HG02943 (cell line): ENCODE measurements at regions not wholly inside any gene's neighbourhood (a gene's known extent, or its start where the extent isn't known, plus 50 kb on each side); places are given as distances from the start of the nearest gene placed in this dataset.

ENCODE experiments used
- ATAC-seq: cut with Tn5 transposase; IDR thresholded peaks from one replicate; pipeline ENCODE4 v1.9.1; 2021; ENCODE audit warnings: mild to moderate bottlenecking, low read depth, moderate library complexity; ENCODE audit not compliant: unreplicated experiment

DNA sequence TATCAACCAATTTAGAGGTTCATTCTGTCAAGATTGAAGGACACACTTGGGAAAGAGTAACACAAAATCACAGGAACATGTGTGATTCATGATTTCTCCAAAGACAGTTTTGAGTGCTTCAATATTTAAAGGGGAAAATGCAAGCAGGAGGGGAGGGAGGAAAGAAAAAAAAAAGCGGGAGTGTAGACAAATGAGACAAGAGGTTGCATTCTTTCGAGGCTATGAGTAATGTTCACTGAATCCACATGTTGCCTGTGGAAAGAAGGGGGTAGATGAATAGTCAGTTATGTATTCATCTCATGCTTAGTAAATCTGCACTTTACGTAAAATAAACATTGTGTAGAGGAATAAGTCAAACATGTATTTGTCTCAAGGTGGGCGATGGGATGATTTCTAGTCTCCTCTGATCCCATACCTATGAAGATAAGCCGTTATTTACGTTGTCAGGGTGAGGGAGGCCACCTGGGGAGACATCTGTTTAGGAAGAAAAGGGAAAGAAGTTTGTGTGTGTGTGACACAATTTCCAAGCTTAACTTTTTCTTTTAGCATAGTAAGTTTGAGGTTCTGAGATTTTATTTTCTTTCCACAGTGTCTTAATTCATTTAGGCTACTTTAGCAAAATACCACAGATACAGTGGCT lies 211.0 kb upstream of the ZC3H15 start:
- ATAC-seq, result no peak

DNA sequence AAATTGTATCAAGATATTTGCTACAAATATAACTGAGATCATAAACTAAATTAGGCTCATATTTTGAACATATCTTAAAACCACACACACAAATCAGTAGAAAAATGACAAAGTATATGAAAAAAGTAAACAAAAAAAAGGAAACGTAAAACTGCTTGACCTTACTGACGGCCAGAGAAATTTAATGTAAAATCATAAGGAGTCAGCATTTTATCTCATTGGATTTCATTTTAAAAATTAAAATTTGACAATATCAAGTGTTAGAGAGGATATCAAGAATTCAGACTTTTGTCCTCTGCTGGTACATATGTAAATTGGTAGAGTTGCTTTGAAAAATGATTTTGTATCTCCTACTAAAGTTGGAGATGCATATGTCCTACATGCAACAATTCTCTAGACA lies 209.2 kb upstream of the ZC3H15 start:
- ATAC-seq, result no peak

DNA sequence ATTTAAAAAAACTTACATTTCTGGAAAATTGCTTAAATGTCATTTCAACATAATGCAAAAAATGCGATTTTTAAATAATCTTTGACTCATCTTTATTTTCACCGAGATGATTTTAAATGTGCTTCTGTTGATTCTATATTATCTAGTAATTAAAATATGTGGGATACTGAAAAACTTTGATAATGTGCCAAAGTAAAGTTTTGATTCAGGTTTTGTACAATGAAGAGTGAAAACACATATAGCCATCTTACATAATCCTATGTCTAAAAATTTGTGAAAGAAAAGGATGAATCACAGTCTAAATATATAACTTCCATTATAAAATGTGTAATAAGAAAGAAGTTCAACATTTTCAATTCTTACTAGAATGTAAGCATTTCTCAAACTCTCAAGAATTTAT lies 204.3 kb upstream of the ZC3H15 start:
- no peak for ATAC-seq

DNA sequence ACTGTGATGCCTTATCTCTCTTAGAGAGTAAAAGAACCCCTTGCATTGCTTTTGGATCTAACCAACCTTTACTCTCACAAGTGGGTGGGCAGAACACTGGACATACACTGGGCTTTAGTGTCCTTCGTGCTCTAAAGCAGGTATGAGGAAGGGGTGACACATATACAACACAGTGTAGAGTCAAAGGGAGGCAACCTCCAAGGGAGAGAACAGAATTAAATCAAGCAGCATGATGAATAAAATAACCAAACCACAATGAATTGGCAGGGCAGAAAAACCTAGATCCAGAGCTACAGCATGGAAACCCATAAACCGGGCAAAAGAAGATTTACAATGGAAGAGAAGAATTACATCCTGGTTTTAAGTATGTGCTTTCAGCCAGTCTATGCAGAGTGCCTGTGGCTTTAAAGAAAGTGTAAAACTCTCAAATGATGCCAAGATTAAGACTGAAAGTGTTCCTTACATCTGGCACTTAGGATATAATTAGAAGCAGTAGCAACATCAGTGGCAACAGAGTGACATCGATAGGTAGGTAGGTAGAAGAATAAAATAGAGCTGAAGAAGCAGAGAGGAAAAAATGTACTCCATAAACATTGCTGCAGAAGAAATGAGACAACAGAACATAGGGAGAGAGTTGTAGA lies 191.7 kb upstream of the ZC3H15 start:
- no peak for ATAC-seq

DNA sequence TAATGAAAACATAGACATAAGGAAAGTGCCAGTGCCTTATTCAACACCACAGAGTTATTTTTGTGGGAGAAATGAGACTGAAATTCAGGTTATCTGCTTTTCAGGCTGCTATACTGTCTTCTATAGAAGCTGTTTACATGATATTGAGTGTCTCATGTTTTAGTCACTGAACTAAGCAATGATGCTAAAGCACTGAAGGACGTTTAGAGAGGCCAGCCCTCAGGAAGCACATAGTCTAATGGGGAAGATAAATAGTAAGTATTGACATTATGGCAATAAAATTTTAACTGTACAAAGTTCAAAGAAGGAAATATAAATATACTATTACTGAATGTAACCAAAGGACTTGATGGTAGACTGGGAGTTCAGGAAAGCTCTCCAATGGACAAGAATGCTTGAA lies 186.4 kb upstream of the ZC3H15 start:
- ATAC-seq, result no peak

DNA sequence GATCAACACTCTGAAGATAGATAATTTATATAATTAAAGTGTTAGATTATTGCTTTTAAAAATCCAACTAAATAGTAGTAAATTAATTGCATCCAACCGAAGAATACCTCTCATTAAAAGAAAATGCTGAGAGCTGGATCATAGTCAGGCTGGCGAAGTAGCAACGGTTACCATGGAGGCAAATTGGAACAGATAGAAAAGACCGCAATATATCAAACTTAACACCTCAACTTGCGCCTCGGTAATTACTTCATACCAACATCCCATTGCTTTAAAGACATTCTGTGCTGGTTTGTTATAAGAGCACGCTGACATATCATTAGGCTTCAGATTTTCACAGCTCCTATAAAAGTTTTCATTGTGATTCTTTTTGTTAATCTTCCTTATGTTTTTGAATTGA lies 183.8 kb upstream of the ZC3H15 start:
- no peak for ATAC-seq

DNA sequence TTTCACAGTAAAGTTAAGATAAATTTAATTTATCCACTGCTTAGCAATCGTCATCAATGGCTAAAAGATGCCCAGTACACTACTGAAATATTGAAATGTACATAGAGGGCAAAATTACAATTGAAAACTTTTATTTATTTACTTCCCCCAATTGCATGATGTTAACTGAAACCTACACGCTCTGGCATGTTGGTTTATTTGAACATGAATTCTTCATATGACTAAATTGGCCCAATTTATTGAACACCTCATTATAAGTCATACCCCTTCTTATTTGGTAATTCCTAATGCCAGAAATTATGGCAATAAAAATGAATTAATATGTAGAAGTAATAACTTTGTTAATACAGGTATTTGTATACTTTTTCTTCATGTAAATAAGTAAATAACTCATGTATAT lies 183.0 kb upstream of the ZC3H15 start:
- ATAC-seq, result no peak

DNA sequence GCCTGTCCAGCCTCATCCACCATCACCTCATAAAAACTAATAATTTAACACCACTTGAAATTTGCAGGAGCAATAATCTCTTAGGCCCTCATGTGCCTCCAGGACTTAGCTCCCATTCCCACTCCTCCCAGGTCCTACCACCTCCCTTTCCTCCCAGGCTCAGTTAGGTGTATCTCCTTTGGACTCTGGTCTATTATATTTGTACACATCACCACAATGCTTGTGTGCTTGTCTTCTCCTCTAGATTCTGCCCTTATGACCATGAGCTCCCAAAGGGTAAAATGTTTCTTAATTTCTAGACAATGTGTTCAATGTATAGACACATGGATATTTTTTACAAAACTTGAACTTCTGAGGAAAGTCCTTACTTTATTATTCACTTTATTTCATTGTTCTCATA lies 182.0 kb upstream of the ZC3H15 start:
- no peak for ATAC-seq

DNA sequence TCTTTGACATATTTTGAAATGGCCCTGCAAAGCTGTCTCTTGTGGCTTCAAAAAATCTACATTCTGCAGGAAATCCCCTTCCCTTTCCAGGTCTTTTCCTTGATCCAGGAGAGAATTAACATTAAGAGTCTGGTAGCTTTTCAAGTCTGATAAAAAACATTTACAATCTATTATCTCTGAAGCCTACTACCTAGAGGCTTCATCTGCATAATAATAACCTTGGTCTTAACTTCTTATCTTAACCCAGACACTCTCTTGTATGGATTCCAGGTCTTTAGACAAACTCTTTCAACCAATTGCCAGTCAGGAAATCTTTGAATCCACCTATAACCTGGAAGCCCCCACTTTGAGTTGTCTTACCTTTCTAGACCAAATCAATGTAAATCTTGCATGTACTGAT lies 179.3 kb upstream of the ZC3H15 start:
- no peak for ATAC-seq

DNA sequence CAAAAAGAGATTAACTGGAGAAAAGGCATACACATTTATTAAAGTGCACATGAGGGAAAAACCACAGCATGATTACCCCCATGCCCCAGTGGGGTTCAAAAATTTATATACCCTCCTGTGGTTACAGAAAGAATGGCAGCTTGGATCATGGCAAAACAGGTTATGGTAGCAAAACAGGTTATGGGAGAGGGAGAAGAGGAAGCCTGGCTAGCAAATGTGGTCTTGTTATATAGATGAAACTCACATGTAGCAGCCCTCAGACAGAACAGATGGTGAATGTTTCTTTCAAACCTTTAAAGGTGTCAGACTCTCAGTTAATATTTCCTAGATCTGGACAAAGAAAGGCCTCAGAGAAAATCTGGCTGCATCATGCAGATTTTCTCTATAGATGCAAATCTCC lies 178.2 kb upstream of the ZC3H15 start:
- ATAC-seq, result peak; percentile 74

DNA sequence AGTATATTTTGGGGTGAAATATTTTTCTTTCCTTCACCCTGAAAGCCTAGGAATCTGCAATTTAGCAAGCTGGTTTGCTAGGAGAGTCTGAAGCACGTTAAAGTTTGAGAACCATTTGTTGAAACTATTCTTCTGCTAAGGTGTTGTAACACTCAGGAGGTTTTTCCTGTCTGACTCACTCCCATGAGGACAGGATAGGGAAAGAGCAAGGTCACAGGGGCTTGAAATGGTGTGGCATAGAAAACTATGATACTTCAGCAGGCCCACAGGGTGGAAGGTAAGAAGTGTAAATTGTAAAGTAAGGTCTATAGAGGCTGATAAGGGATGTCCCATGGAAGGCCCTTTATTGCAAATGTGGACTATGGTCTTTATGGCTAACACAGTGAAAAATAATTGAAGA lies 177.7 kb upstream of the ZC3H15 start:
- ATAC-seq, result no peak

DNA sequence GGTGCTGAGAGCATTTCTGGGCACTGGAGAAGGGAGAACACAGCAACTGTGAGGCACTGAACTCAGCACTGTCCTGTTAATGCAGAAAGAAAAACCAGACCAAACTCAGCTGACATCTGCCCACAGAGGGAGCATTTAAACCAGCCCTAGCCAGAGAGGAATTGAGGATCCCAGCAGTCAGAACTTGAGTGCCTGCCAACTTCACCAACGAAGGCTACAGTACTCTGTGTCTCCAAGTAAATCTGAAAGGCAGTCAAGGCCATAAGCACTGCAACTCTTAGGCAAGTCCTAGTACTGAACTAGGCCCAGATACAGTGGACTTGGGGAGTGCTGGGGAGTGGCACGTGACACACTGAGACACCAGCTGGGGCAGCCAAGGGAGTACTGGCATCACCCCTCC lies 176.2 kb upstream of the ZC3H15 start:
- ATAC-seq, result no peak

DNA sequence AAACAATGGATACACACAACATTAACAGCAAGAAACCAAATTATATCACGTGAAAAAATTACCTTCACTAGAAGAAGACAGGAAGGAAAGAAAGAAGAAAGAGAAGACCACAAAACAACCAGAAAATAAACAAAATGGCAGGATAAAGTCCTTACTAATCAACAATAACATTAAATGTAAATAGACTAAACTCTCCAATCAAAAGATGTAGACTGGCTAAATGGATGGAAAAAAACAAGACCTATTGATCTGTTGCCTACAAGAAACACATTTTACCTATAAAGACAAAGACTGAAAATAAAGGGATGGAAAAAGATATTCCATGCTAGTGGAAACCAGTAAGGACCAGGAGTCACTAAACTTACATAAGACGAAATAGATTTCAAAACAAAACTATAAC lies 167.0 kb upstream of the ZC3H15 start:
- ATAC-seq, result no peak

DNA sequence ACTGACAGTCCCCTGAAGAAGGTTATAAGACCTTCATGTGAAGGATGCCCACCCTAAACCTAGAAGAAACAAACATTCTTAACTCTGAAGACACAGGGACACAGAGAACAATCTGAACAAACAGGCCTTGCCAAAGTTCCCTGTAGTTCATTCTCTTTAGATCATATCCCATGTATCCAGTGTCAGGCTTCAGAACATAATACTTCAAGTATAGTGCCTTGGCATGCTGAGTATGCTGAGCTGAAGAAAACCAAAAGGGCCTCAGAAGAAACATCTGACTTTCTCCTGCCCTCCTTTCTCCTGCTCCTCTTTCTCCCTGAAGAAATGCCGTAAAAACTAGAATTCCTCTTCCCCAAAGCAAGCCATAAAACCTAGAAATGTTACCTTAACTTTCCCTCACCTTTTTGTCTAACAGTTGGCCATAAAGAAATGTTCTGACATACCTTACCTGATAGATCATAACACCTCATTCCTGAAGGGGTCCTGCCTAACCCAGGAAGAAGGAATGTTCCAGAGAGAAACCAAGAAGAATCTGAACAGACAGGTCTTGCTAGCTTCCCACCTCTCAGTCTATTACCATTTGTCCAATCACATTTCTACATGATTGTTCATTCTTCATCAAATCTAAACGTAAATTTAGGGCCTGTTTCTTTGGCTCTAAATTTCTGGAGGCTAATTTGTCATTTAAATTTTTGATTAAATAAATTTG lies 160.1 kb upstream of the ZC3H15 start:
- no peak for ATAC-seq

DNA sequence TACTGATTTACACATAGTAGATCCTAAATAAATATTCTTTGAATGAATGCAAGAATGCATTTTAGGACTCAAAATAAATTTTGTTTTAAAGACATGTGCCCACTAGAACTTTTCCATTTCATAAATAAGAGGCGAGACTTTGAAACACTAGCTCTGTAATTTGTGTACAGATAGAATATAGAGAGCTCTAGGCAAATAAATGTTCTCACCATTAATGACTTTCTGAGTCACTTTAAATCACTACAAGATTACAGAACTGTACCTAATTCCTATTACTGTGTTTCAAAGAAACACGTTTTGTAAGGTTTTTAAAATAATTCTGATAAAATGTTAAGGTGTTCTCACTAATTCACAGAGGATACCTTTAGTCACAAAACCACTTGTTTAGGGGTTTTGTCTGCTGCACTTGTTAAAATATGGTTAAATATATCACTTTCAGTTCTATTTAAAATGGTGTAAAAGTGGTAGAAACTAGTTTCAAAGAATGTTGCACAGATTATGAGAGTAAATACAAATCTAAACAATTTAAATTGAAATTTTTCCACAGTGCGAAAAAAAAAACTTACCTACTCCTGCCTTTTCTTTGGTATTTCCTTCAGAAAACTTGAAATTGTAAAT lies 158.7 kb upstream of the ZC3H15 start:
- ATAC-seq, result no peak

DNA sequence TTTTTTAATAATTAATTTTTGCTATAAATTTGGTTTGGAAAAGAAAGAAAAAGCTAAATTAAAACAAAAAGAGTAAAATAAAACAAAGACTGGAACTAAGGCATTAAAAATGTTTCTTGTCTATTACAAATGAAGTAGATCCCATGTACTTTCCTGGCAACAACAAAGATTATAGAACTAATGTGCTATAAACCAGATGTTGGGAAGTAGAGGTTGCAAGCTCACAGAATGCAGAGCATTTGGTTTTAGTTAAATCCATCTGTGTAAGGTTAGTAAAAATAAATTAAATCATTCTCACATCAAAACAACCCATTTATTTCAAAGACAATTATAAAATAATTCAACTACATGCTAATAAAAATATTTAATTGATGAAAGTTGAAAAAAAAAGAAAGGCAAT lies 157.2 kb upstream of the ZC3H15 start:
- no peak for ATAC-seq

DNA sequence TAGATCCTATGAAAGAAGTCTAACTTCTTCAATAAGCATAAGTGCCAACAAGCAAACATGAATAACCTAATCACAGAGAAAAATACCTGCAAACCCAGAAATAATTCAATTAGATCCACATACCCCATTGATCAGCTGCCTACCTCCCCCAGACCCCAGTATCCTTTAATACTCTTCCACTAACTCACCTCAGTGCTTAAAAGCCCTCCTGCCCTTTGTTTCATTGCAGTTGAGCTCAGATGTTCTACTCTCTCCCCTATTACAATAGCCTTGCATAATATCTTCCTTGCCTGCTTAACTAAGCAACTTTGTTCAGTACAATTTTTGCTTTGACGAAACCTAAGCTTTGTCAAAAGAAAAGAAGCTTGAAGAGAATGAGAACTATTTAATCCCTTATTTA lies 156.0 kb upstream of the ZC3H15 start:
- ATAC-seq, result no peak

DNA sequence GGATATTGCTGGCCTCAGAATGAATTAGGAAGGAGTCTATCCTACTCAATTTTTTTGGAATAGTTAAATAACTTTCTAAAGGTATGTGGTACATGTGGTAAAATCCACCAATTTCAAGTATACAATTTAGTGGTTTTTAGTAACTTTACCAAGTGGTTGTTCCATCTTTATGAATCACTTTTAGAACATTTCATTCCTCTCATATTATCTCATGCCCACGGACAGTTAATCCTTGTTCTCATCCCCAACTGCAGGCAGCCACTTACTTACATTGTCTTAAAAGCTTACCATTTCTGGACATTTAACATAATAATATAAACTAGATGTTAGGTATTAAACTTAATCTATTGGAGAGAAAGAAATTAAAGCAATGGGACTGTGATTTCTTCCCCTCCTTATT lies 146.3 kb upstream of the ZC3H15 start:
- ATAC-seq, result no peak

DNA sequence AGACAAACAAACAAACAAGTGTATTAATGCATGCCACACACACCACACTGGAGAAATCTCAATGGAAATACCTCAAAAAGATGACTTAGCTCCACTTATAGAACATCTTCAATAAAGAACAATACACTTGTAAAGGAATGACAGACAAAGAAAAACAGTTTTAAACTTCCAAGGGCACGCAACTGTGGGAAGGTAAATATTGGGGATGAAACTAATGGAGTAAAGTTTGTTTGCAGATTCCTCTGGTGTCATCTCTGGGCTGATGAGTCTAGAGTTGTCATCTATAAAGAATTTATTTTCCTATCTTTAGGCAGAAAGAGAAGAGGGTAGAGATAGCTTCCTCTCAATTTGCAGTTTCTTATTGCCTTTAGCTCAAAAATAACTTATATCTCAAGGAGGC lies 144.0 kb upstream of the ZC3H15 start:
- no peak for ATAC-seq

DNA sequence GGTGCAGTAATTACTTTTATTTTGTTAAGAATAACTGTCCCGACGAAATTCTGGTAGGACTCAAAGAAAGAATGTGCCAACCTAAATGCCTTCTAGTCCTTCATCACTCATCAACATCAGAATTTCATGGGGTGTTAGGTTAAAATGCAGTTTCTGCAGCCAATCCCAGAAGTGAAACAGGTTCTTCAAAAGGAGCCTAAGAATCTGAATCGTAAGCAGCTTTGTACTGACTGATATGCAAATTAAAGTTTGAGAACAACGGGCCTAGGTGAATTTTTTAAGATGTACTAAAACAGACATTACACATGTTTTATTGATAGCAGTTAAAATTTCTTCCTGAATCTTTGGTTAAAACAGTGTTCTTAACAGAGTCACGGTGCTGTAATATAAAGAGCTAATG lies 140.3 kb upstream of the ZC3H15 start:
- ATAC-seq, result no peak

DNA sequence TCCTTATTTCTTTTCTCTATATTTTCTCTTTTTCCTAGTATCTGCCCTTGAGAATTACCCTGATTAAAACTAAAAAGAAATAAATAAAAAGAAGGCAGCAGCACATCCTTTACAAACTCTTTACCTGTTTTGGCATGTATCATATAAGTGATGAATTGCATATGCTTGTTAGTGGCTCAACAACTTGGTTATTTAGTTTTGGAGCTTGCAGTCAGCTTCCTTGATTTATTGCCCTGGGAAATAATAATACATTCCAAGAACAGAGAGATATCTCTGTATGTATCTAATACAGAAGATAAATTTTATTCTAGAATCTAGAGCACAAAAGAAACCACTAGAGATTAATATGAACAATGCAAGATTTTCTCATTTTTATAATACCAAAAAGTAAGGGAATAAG lies 139.8 kb upstream of the ZC3H15 start:
- no peak for ATAC-seq

DNA sequence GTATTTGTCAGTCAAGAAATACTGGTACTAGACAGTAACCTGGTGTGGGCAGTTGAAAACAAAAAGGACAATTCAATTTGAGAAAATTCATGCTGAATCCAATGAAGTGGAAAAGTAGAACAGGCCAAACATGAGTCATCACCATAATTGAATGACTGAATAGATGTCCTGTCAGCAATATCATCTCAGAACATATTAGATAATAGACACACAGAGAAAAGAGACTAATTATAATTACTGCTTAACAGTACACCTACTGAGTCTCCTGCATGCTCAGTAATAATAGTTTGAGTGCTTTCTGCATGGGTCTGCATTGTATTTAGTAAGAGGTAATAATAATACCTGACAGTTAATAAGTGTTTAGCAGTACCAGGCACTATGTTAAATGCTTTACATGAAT lies 138.6 kb upstream of the ZC3H15 start:
- ATAC-seq, result no peak
